Lower lobe of right lung (tissue), 2 donors: ENCODE measurements at regions not wholly inside any gene's neighbourhood (a gene's known extent, or its start where the extent isn't known, plus 50 kb on each side); places are given as distances from the start of the nearest gene placed in this dataset.

Experiments used
- ATAC-seq, 2 donors: fragments of 200-7000 bp; cut with Tn5 transposase; one replicate each; pipeline ENCODE4 v1.9.1; 2020 to 2022; ENCODE audit warnings: mild to moderate bottlenecking in 2 of 2, moderate library complexity in 2 of 2
- DNase-seq: peaks from one replicate; pipeline ENCODE4 v3.0.0-alpha.2; 2020
- H3K27ac ChIP-seq: fragments of 200-600 bp; one replicate; pipeline ENCODE4 v1.8.0; 2022
- H3K27me3 ChIP-seq: fragments of 200-600 bp; one replicate; pipeline ENCODE4 v1.8.0; 2022; ENCODE audit warnings: low read depth
- H3K36me3 ChIP-seq: fragments of 200-600 bp; one replicate; pipeline ENCODE4 v1.8.0; 2022; ENCODE audit warnings: mild to moderate bottlenecking
- H3K4me1 ChIP-seq: fragments of 200-600 bp; one replicate; pipeline ENCODE4 v1.8.0; 2022
- H3K4me3 ChIP-seq: fragments of 200-600 bp; one replicate; pipeline ENCODE4 v1.8.0; 2022; ENCODE audit warnings: mild to moderate bottlenecking
- H3K9me3 ChIP-seq: fragments of 200-600 bp; one replicate; pipeline ENCODE4 v1.8.0; 2022
- intact Hi-C: fragments of 100-400 bp; cut with DNase I; formaldehyde crosslinking; loops from one replicate; pipeline ENCODE4 v1.11.0; 2022
- TF ChIP-seq, protein P1 (sequence below): fragments of 200-600 bp; IDR thresholded peaks from one replicate; pipeline ENCODE4 v1.8.0; 2022; ENCODE audit warnings: antibody characterized with exemption, mild to moderate bottlenecking
- donor health status: DM: no; HTN: yes; CAD: no; lungs with severe emphysema.

DNA sequence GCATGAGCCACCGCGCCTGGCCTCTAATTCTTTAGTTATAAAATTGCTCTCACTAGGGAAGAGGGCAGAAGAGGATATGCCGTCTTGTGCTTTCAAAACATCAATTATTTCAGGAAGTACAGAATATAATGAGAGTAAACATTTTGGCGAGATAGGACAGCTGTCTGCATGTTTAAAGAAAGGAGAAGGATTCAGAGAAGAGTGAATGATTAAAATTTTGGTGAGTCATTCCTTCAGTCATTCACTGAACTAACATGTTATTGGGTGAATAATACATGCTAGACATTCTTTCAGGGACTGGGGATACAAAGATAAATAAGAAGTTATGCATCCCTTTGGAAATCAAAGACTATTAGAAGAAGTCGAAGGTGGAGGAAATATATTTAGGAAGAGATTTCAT lies 590.3 kb upstream of the GOT2 start:
- TF ChIP-seq, protein P1, sequence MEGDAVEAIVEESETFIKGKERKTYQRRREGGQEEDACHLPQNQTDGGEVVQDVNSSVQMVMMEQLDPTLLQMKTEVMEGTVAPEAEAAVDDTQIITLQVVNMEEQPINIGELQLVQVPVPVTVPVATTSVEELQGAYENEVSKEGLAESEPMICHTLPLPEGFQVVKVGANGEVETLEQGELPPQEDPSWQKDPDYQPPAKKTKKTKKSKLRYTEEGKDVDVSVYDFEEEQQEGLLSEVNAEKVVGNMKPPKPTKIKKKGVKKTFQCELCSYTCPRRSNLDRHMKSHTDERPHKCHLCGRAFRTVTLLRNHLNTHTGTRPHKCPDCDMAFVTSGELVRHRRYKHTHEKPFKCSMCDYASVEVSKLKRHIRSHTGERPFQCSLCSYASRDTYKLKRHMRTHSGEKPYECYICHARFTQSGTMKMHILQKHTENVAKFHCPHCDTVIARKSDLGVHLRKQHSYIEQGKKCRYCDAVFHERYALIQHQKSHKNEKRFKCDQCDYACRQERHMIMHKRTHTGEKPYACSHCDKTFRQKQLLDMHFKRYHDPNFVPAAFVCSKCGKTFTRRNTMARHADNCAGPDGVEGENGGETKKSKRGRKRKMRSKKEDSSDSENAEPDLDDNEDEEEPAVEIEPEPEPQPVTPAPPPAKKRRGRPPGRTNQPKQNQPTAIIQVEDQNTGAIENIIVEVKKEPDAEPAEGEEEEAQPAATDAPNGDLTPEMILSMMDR = no peak
- Histone ChIP-seq H3K27ac (no peak overlapping the region), H3K4me1 (no peaks in the 10 kb centered on the region), H3K36me3 (no peaks in the 10 kb centered on the region), H3K27me3 (peaks cover 3% of the 10 kb centered on the region), H3K4me3 (no peak overlapping the region), H3K9me3 (no peaks in the 10 kb centered on the region)
- DNase-seq (no peak), ATAC-seq (no peak)
- intact Hi-C loops = no loop called here

- TF ChIP-seq, protein P1 = no peak
- intact Hi-C loops = no loop called here
- H3K4me3 ChIP-seq = no peak overlapping the region
- no peaks in the 10 kb centered on the region for H3K9me3 ChIP-seq
- no peak overlapping the region for H3K27ac ChIP-seq
- H3K36me3 ChIP-seq = no peaks in the 10 kb centered on the region
- H3K27me3 ChIP-seq = peaks cover 3% of the 10 kb centered on the region
- ATAC-seq = no peak
- DNase-seq = no peak
- no peaks in the 10 kb centered on the region for H3K4me1 ChIP-seq
Measured at GRCh38 chr16:59320657-59321056, 586.5 kb upstream of the GOT2 start.

DNA sequence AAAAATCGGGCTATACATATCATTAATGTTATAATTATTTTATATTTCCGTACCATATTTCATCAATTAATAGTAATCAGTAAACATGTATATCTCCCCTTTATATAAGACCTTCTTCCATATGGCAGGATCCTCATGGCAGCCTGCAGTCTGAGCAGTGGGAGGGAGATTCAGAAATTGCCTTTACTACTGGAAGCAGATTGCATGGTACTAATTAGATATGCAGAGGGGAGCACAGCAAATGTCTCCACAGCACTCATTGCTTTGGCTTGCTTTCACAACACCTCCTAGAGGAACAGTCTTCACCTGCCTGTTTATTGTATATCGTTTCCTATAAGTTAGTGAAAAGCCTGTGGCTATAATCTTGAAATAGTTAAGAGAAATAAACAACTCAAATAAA lies 585.8 kb upstream of the GOT2 start:
- no peak overlapping the region for H3K4me3 ChIP-seq
- no peak overlapping the region for H3K27ac ChIP-seq
- intact Hi-C loops = no loop called here
- no peaks in the 10 kb centered on the region for H3K36me3 ChIP-seq
- no peaks in the 10 kb centered on the region for H3K9me3 ChIP-seq
- H3K27me3 ChIP-seq = peaks cover 3% of the 10 kb centered on the region
- ATAC-seq (no peak), DNase-seq (no peak)
- no peaks in the 10 kb centered on the region for H3K4me1 ChIP-seq
- TF ChIP-seq, protein P1 = no peak

- no peak for ATAC-seq
- no peak for DNase-seq
- no peaks in the 10 kb centered on the region for H3K27me3 ChIP-seq
- TF ChIP-seq, protein P1 = no peak
- no peaks in the 10 kb centered on the region for H3K36me3 ChIP-seq
- intact Hi-C loops = no loop called here
- H3K9me3 ChIP-seq = no peaks in the 10 kb centered on the region
- H3K27ac ChIP-seq = no peak overlapping the region
- H3K4me1 ChIP-seq = no peaks in the 10 kb centered on the region
- H3K4me3 ChIP-seq = no peak overlapping the region
Measured at GRCh38 chr16:59305850-59306249, 571.7 kb upstream of the GOT2 start.

DNA sequence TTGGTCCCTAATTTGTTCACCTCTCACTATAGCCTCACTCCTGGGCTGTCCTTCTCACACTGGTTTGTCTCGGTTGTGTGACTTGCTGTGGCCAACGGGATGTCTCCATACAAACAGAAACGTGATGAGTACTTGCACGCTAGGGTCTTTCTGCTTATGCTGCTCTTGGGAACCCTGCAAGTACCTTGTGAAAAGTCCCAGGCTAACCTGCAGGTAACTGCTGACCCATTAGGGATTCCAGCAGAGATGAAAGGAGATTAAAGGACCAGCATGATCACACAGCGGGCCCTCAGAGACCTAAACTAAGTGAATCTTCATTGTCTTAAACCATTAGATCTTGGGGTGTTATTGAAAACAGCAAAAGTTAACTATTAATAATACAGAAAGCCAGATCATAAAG lies 562.8 kb upstream of the GOT2 start:
- no peaks in the 10 kb centered on the region for H3K36me3 ChIP-seq

More for the DNA sequence above, 562.8 kb upstream of the GOT2 start:
- Histone ChIP-seq H3K9me3 (no peaks in the 10 kb centered on the region), H3K4me1 (no peaks in the 10 kb centered on the region), H3K4me3 (no peak overlapping the region), H3K27me3 (no peaks in the 10 kb centered on the region), H3K27ac (no peak overlapping the region)
- DNase-seq = no peak
- intact Hi-C loops = no loop called here
- ATAC-seq = no peak
- TF ChIP-seq, protein P1 = no peak
